IMR-90 (cell line): ENCODE measurements at regions not wholly inside any gene's neighbourhood (a gene's known extent, or its start where the extent isn't known, plus 50 kb on each side); places are given as distances from the start of the nearest gene placed in this dataset.

Experiments used
- ATAC-seq: fragments of 200-7000 bp; cut with Tn5 transposase; 2 replicates; pipeline ENCODE4 v1.9.1; 2020; ENCODE audit warnings: low read depth, mild to moderate bottlenecking, moderate library complexity
- BruUV-seq: library from RNA; stranded (reverse); fragments of 400-500 nt; replicated peaks from 2 replicates; lab custom pipeline; 2021; lab: Mats Ljungman, UMichigan
- CTCF ChIA-PET: fragments of 300-600 bp; formaldehyde crosslinking; extraction: SDS; loops from one replicate; lab custom pipeline; 2021; ENCODE audit warnings: antibody characterized with exemption; lab: Yijun Ruan, JAX
- POLR2A ChIA-PET: fragments of 300-600 bp; sonication (Branson Sonifier 250); formaldehyde crosslinking; loops from one replicate; lab custom pipeline; 2022; ENCODE audit warnings: antibody characterized with exemption; ENCODE audit not compliant: unreplicated experiment; lab: Charles Lee
- DNase-seq: peaks from one replicate; pipeline ENCODE4 v3.0.0; 2013
- H2AFZ ChIP-seq: replicated peaks from 2 replicates; pipeline ENCODE3; 2013; ENCODE audit warnings: low read length, mild to moderate bottlenecking; ENCODE audit not compliant: poor library complexity
- H2AK5ac ChIP-seq: 2 replicates; pipeline ENCODE4 v1.6.1; 2013; ENCODE audit warnings: low read depth, low read length, inconsistent platforms
- H2AK9ac ChIP-seq: replicated peaks from 2 replicates; pipeline ENCODE3; 2013; ENCODE audit warnings: mild to moderate bottlenecking, low read depth, low read length, moderate library complexity; ENCODE audit not compliant: poor library complexity
- H2BK120ac ChIP-seq: 2 replicates; pipeline ENCODE4 v1.6.1; 2013; ENCODE audit warnings: low read depth, low read length, inconsistent platforms
- H2BK15ac ChIP-seq: 3 replicates; pipeline ENCODE4 v1.6.1; 2013; ENCODE audit warnings: low read depth, low read length, inconsistent platforms
- H2BK20ac ChIP-seq: 2 replicates; pipeline ENCODE4 v1.6.1; 2013; ENCODE audit warnings: low read depth, mild to moderate bottlenecking, inconsistent platforms, low read length, moderate library complexity
- H2BK5ac ChIP-seq: 2 replicates; pipeline ENCODE4 v1.6.1; 2013; ENCODE audit warnings: mild to moderate bottlenecking, low read depth, low read length, inconsistent platforms; ENCODE audit not compliant: poor library complexity, severe bottlenecking
- H3K14ac ChIP-seq: replicated peaks from 2 replicates; pipeline ENCODE4 v1.6.1; 2013; ENCODE audit warnings: low read depth, low read length, inconsistent platforms
- H3K18ac ChIP-seq: 2 replicates; pipeline ENCODE4 v1.6.1; 2013; ENCODE audit warnings: low read depth, low read length, control low read depth
- H3K23ac ChIP-seq: 2 replicates; pipeline ENCODE4 v1.6.1; 2013; ENCODE audit warnings: low read depth, low read length, inconsistent platforms
- H3K27ac ChIP-seq: 2 replicates; pipeline ENCODE4 v1.5.1; 2013; ENCODE audit warnings: mild to moderate bottlenecking, control low read depth, low read length; ENCODE audit not compliant: insufficient read depth
- H3K27me3 ChIP-seq: 2 replicates; pipeline ENCODE4 v1.6.1; 2013; ENCODE audit warnings: low read length; ENCODE audit not compliant: control insufficient read depth, insufficient read depth
- H3K36me3 ChIP-seq: 2 replicates; pipeline ENCODE4 v1.6.1; 2013; ENCODE audit warnings: low read length, mixed read lengths; ENCODE audit not compliant: control insufficient read depth, insufficient read depth
- H3K4ac ChIP-seq: 2 replicates; pipeline ENCODE4 v1.6.1; 2013; ENCODE audit warnings: low read depth, low read length, inconsistent platforms
- H3K4me1 ChIP-seq: 2 replicates; pipeline ENCODE4 v1.6.1; 2013; ENCODE audit warnings: low read length, mixed read lengths; ENCODE audit not compliant: control insufficient read depth, insufficient read depth
- H3K4me2 ChIP-seq: 2 replicates; pipeline ENCODE4 v1.6.1; 2013; ENCODE audit warnings: low read depth, mild to moderate bottlenecking, control low read depth, low read length, moderate library complexity
- H3K4me3 ChIP-seq: 2 replicates; pipeline ENCODE4 v1.5.1; 2013; ENCODE audit warnings: low read depth, mild to moderate bottlenecking, control low read depth, low read length, moderate library complexity; ENCODE audit not compliant: insufficient read depth
- H3K56ac ChIP-seq: 2 replicates; pipeline ENCODE4 v1.6.1; 2013; ENCODE audit warnings: low read length, inconsistent platforms; ENCODE audit not compliant: insufficient read depth; ENCODE audit errors: extremely low read depth
- H3K79me1 ChIP-seq, 2 experiments: 2 replicates each; pipeline ENCODE4 v1.6.1; 2013; ENCODE audit warnings: low read length in 2 of 2, inconsistent platforms in 1 of 2, low read depth in 1 of 2
- H3K9ac ChIP-seq: 2 replicates; pipeline ENCODE4 v1.6.1; 2013; ENCODE audit warnings: low read depth, low read length, control low read depth
- H3K9me1 ChIP-seq: 2 replicates; pipeline ENCODE4 v1.6.1; 2013; ENCODE audit warnings: low read length, inconsistent platforms; ENCODE audit not compliant: insufficient read depth
- H3K9me3 ChIP-seq: 2 replicates; pipeline ENCODE4 v1.6.1; 2013; ENCODE audit warnings: low read length; ENCODE audit not compliant: control insufficient read depth, insufficient read depth
- H4K20me1 ChIP-seq: 2 replicates; pipeline ENCODE4 v1.6.1; 2013; ENCODE audit warnings: low read length, inconsistent platforms; ENCODE audit not compliant: insufficient read depth
- H4K5ac ChIP-seq: 2 replicates; pipeline ENCODE4 v1.6.1; 2013; ENCODE audit warnings: mild to moderate bottlenecking, low read depth, low read length, control low read depth
- H4K8ac ChIP-seq, 2 experiments: 2 replicates each; pipeline ENCODE4 v1.6.1; 2013; ENCODE audit warnings: low read depth in 2 of 2, low read length in 2 of 2, control low read depth in 1 of 2, inconsistent platforms in 1 of 2
- H4K91ac ChIP-seq: 2 replicates; pipeline ENCODE4 v1.6.1; 2013; ENCODE audit warnings: low read depth, low read length, inconsistent platforms; ENCODE audit not compliant: insufficient read depth
- BHLHE40 ChIP-seq: fragments of 150-350 bp; IDR thresholded peaks from 2 replicates; pipeline ENCODE4 v1.6.1; 2016; ENCODE audit warnings: mild to moderate bottlenecking, low read depth, low read length
- CEBPB ChIP-seq: IDR thresholded peaks from 2 replicates; pipeline ENCODE4 v1.6.1; 2012; ENCODE audit warnings: low read depth, low read length, improper control_type of control experiment
- CHD1 ChIP-seq: IDR thresholded peaks from 2 replicates; pipeline ENCODE4 v1.6.1; 2012; ENCODE audit warnings: low read depth, low read length, improper control_type of control experiment
- CTCF ChIP-seq: conservative IDR thresholded peaks from 2 replicates; pipeline ENCODE4 v1.5.1; 2012; ENCODE audit warnings: mild to moderate bottlenecking, low read depth, low read length, improper control_type of control experiment
- FOS ChIP-seq: fragments of 150-350 bp; IDR thresholded peaks from 2 replicates; pipeline ENCODE4 v1.6.1; 2016; ENCODE audit warnings: low read depth, low read length
- MAFK ChIP-seq: IDR thresholded peaks from 2 replicates; pipeline ENCODE4 v1.6.1; 2012; ENCODE audit warnings: low read depth, low read length, improper control_type of control experiment
- NFE2L2 ChIP-seq: fragments of 150-350 bp; IDR thresholded peaks from 2 replicates; pipeline ENCODE4 v1.6.1; 2016; ENCODE audit warnings: low read depth, mild to moderate bottlenecking, low read length
- POLR2A ChIP-seq: IDR thresholded peaks from 2 replicates; pipeline ENCODE4 v1.6.1; 2012; ENCODE audit warnings: mild to moderate bottlenecking, low read depth, low read length
- RAD21 ChIP-seq: IDR thresholded peaks from 2 replicates; pipeline ENCODE4 v1.6.1; 2012; ENCODE audit warnings: low read length, improper control_type of control experiment
- RCOR1 ChIP-seq: IDR thresholded peaks from 2 replicates; pipeline ENCODE4 v1.6.1; 2012; ENCODE audit warnings: mild to moderate bottlenecking, low read length, improper control_type of control experiment; ENCODE audit not compliant: insufficient replicate concordance
- SMC3 ChIP-seq: fragments of 150-350 bp; IDR thresholded peaks from 2 replicates; pipeline ENCODE4 v1.6.1; 2016; ENCODE audit warnings: low read depth, mild to moderate bottlenecking, antibody characterized with exemption, low read length, moderate library complexity
- USF2 ChIP-seq: fragments of 150-350 bp; IDR thresholded peaks from 2 replicates; pipeline ENCODE4 v1.6.1; 2017; ENCODE audit warnings: mild to moderate bottlenecking, antibody characterized with exemption, low read length, low read depth
- WGBS, 2 experiments: methylation state at CpG; one replicate each; pipeline versions ENCODE4 v1.1.5 to v1.1.7; 2013; ENCODE audit warnings: missing lambda C conversion rate in 2 of 2; ENCODE audit not compliant: insufficient read length in 1 of 2; ENCODE audit errors: extremely low coverage in 2 of 2; 5-methylcytosine and 5-hydroxymethylcytosine counted together
- dilution Hi-C: fragments of 300-500 bp; cut with HindIII; formaldehyde crosslinking; loops from one replicate; pipeline ENCODE4 v1.14.3; 2018; ENCODE audit warnings: low sequenced_read_pairs; ENCODE audit not compliant: unreplicated experiment
- in situ Hi-C: fragments of 300-500 bp; cut with MboI; formaldehyde crosslinking; loops from 3 replicates; pipeline ENCODE4 v1.14.3; 2019; ENCODE audit warnings: low sequenced_read_pairs, inconsistent platforms, mixed read lengths
- intact Hi-C: fragments of 100-400 bp; cut with micrococcal nuclease; formaldehyde crosslinking; loops from 2 replicates; pipeline ENCODE4 v1.10.0; 2022

GRCh38 chr9:90074316-90074962 is 469.6 kb downstream of the GADD45G start:
- Histone ChIP-seq H2AK5ac (no peak overlapping the region), H3K23ac (no peak overlapping the region), H2AK9ac (no peak overlapping the region), H3K9me1 (no peaks in the 10 kb centered on the region), H3K27ac (no peak overlapping the region), H3K56ac (no peak overlapping the region), H2BK120ac (no peak overlapping the region), H2BK15ac (no peak overlapping the region), H3K4me1 (no peaks in the 10 kb centered on the region), H2BK5ac (no peak overlapping the region), H2BK20ac (no peak overlapping the region), H3K79me1 (no peaks in the 10 kb centered on the region), H3K9ac (no peak overlapping the region), H3K4me3 (no peak overlapping the region), H4K91ac (no peak overlapping the region), H3K36me3 (no peaks in the 10 kb centered on the region), H3K4ac (no peak overlapping the region), H3K14ac (no peak overlapping the region), H3K9me3 (no peaks in the 10 kb centered on the region), H4K5ac (no peak overlapping the region), H3K27me3 (0 out of 2 replicates have a peak, but pooled peaks cover 3% of the 10 kb centered on the region), H3K18ac (no peak overlapping the region), H2AFZ (no peak overlapping the region), H3K4me2 (no peak overlapping the region), H4K20me1 (no peaks in the 10 kb centered on the region), H4K8ac (no peak overlapping the region)
- TF ChIP-seq RAD21 (no peak), CEBPB (no peak), FOS (no peak), POLR2A (no peak), CTCF (no peak), NFE2L2 (no peak), RCOR1 (no peak), BHLHE40 (no peak), MAFK (no peak), SMC3 (no peak), USF2 (no peak), CHD1 (no peak)
- no peak for ATAC-seq
- in situ Hi-C loops (no loop called here), dilution Hi-C loops (no loop called here), intact Hi-C loops (no loop called here)
- DNase-seq, result no peak
- no CpG with 5 or more reads among the region's 6 CpGs for WGBS, 2 experiments
- ChIA-PET POLR2A (no interaction called here), CTCF (no interaction called here)
- no TSS peak for BruUV-seq
